Mesendoderm (in vitro differentiated cells): ENCODE measurements at regions not wholly inside any gene's neighbourhood (a gene's known extent, or its start where the extent isn't known, plus 50 kb on each side); places are given as distances from the start of the nearest gene placed in this dataset.
A peak's percentile ranks its signal among the peaks of the same experiment; 100 is the strongest.

ENCODE experiments used
- DNase-seq: peaks from one replicate; pipeline ENCODE4 v3.0.0; 2013
- H2AK5ac ChIP-seq: 2 replicates; pipeline ENCODE4 v1.6.1; 2013; ENCODE audit warnings: low read length, inconsistent platforms
- H2BK120ac ChIP-seq: 2 replicates; pipeline ENCODE4 v1.6.1; 2013; ENCODE audit warnings: low read depth, mild to moderate bottlenecking, low read length, moderate library complexity, mixed read lengths
- H2BK15ac ChIP-seq: replicated peaks from 2 replicates; pipeline ENCODE4 v1.6.1; 2013; ENCODE audit warnings: low read depth, mild to moderate bottlenecking, moderate library complexity
- H2BK5ac ChIP-seq: 2 replicates; pipeline ENCODE4 v1.6.1; 2013; ENCODE audit warnings: low read length, inconsistent platforms
- H3K18ac ChIP-seq: 2 replicates; pipeline ENCODE4 v1.6.1; 2013; ENCODE audit warnings: mild to moderate bottlenecking, low read length, mixed read lengths
- H3K23ac ChIP-seq: one replicate; pipeline ENCODE4 v1.6.1; 2013; ENCODE audit warnings: low read length
- H3K27ac ChIP-seq: 2 replicates; pipeline ENCODE4 v1.5.1; 2013; ENCODE audit warnings: low read depth, mild to moderate bottlenecking, inconsistent platforms, low read length, moderate library complexity
- H3K27me3 ChIP-seq: 2 replicates; pipeline ENCODE4 v1.6.1; 2013; ENCODE audit warnings: low read length, control low read depth, mild to moderate bottlenecking, inconsistent platforms; ENCODE audit not compliant: insufficient read depth, poor library complexity
- H3K36me3 ChIP-seq: 2 replicates; pipeline ENCODE4 v1.6.1; 2013; ENCODE audit warnings: low read length, inconsistent platforms; ENCODE audit not compliant: control insufficient read depth, insufficient read depth
- H3K4ac ChIP-seq: one replicate; pipeline ENCODE4 v1.6.1; 2013; ENCODE audit warnings: low read depth, mild to moderate bottlenecking, low read length, moderate library complexity
- H3K4me1 ChIP-seq: 2 replicates; pipeline ENCODE4 v1.6.1; 2013; ENCODE audit warnings: low read depth, low read length, inconsistent platforms; ENCODE audit not compliant: control insufficient read depth
- H3K4me2 ChIP-seq: 2 replicates; pipeline ENCODE4 v1.6.1; 2013; ENCODE audit warnings: low read length
- H3K4me3 ChIP-seq: 2 replicates; pipeline ENCODE4 v1.5.1; 2013; ENCODE audit warnings: mild to moderate bottlenecking, low read length
- H3K56ac ChIP-seq: one replicate; pipeline ENCODE4 v1.6.1; 2013; ENCODE audit warnings: low read length
- H3K79me1 ChIP-seq: 2 replicates; pipeline ENCODE4 v1.6.1; 2013; ENCODE audit warnings: low read length, inconsistent platforms
- H3K79me2 ChIP-seq: 2 replicates; pipeline ENCODE4 v1.6.1; 2013; ENCODE audit warnings: mild to moderate bottlenecking, low read length; ENCODE audit not compliant: control insufficient read depth, insufficient read depth
- H3K9ac ChIP-seq: 2 replicates; pipeline ENCODE4 v1.6.1; 2013; ENCODE audit warnings: low read length, inconsistent platforms
- H4K5ac ChIP-seq: one replicate; pipeline ENCODE4 v1.6.1; 2013; ENCODE audit warnings: low read length
- H4K8ac ChIP-seq: one replicate; pipeline ENCODE4 v1.6.1; 2013; ENCODE audit warnings: low read depth, mild to moderate bottlenecking, control low read depth, low read length, moderate library complexity
- WGBS: extraction: QIAGEN DNeasy Blood & Tissue Kit; methylation state at CpG from one replicate; pipeline ENCODE4 v1.1.7; 2013; ENCODE audit warnings: low lambda C conversion rate, missing lambda C conversion rate; ENCODE audit not compliant: insufficient coverage; ENCODE audit errors: extremely low coverage; 5-methylcytosine and 5-hydroxymethylcytosine counted together

GRCh38 chr5:30102185-30102584 lies 1091.3 kb upstream of the CDH6 start:
- H4K8ac ChIP-seq, result no peak overlapping the region
- WGBS, result no CpG with 5 or more reads among the region's 2 CpGs

GRCh38 chr5:30100929-30101328 lies 1092.6 kb upstream of the CDH6 start:
- Histone ChIP-seq H3K27ac (no peak overlapping the region), H3K27me3 (no peaks in the 10 kb centered on the region), H4K8ac (no peak overlapping the region), H3K4me1 (no peaks in the 10 kb centered on the region), H3K4me2 (no peak overlapping the region), H3K79me2 (no peaks in the 10 kb centered on the region), H3K36me3 (no peaks in the 10 kb centered on the region), H3K56ac (no peak overlapping the region), H2BK5ac (no peak overlapping the region), H3K18ac (no peak overlapping the region), H4K5ac (no peak overlapping the region), H2AK5ac (no peak overlapping the region), H3K23ac (no peak overlapping the region), H2BK120ac (no peak overlapping the region), H3K4me3 (no peak overlapping the region), H3K9ac (no peak overlapping the region), H3K4ac (no peak overlapping the region), H2BK15ac (no peak overlapping the region), H3K79me1 (no peaks in the 10 kb centered on the region)
- no CpG with 5 or more reads among the region's 2 CpGs for WGBS
- DNase-seq, result peak; percentile 20

More at GRCh38 chr5:30102185-30102584, 1091.3 kb upstream of the CDH6 start:
- Histone ChIP-seq H2BK5ac (no peak overlapping the region), H3K18ac (no peak overlapping the region), H3K4me3 (no peak overlapping the region), H3K27me3 (no peaks in the 10 kb centered on the region), H3K56ac (no peak overlapping the region), H3K36me3 (no peaks in the 10 kb centered on the region), H2BK120ac (no peak overlapping the region), H3K79me1 (no peaks in the 10 kb centered on the region), H3K4me1 (no peaks in the 10 kb centered on the region), H3K9ac (no peak overlapping the region), H2AK5ac (no peak overlapping the region), H3K4me2 (no peak overlapping the region), H4K5ac (no peak overlapping the region), H3K27ac (no peak overlapping the region), H2BK15ac (no peak overlapping the region), H3K23ac (no peak overlapping the region), H3K4ac (no peak overlapping the region), H3K79me2 (no peaks in the 10 kb centered on the region)
- DNase-seq, result no peak

GRCh38 chr5:30100148-30100713 lies 1093.3 kb upstream of the CDH6 start:
- Histone ChIP-seq H2AK5ac (no peak overlapping the region), H3K4me3 (no peak overlapping the region), H3K4me2 (no peak overlapping the region), H4K8ac (no peak overlapping the region), H3K27ac (no peak overlapping the region), H3K79me1 (no peaks in the 10 kb centered on the region), H3K36me3 (no peaks in the 10 kb centered on the region), H3K18ac (no peak overlapping the region), H3K4ac (no peak overlapping the region), H3K4me1 (no peaks in the 10 kb centered on the region), H2BK5ac (no peak overlapping the region), H2BK120ac (no peak overlapping the region), H3K56ac (no peak overlapping the region), H3K79me2 (no peaks in the 10 kb centered on the region), H3K27me3 (no peaks in the 10 kb centered on the region), H4K5ac (no peak overlapping the region), H3K23ac (no peak overlapping the region), H2BK15ac (no peak overlapping the region), H3K9ac (no peak overlapping the region)
- no peak for DNase-seq
- WGBS, result no CpG with 5 or more reads among the region's 5 CpGs

GRCh38 chr5:30099634-30100033 lies 1093.9 kb upstream of the CDH6 start:
- Histone ChIP-seq H3K4me1 (no peaks in the 10 kb centered on the region), H2BK15ac (no peak overlapping the region), H3K4me3 (no peak overlapping the region), H3K18ac (no peak overlapping the region), H2AK5ac (no peak overlapping the region), H3K23ac (no peak overlapping the region), H3K27ac (no peak overlapping the region), H4K5ac (no peak overlapping the region), H3K9ac (no peak overlapping the region), H3K79me2 (no peaks in the 10 kb centered on the region), H3K56ac (no peak overlapping the region), H3K27me3 (no peaks in the 10 kb centered on the region), H3K4me2 (no peak overlapping the region), H2BK5ac (no peak overlapping the region), H3K4ac (no peak overlapping the region), H4K8ac (no peak overlapping the region), H3K79me1 (no peaks in the 10 kb centered on the region), H2BK120ac (no peak overlapping the region), H3K36me3 (no peaks in the 10 kb centered on the region)
- WGBS, result no CpG with 5 or more reads among the region's 5 CpGs
- DNase-seq, result peak; percentile 43

GRCh38 chr5:30098940-30099339 lies 1094.5 kb upstream of the CDH6 start:
- DNase-seq, result no peak
- H3K18ac ChIP-seq, result no peak overlapping the region
- no peaks in the 10 kb centered on the region for H3K79me2 ChIP-seq
- WGBS, result no CpG with 5 or more reads among the region's 3 CpGs
- no peak overlapping the region for H2AK5ac ChIP-seq
- no peak overlapping the region for H3K56ac ChIP-seq
- H4K8ac ChIP-seq, result no peak overlapping the region
- H2BK15ac ChIP-seq, result no peak overlapping the region
- no peaks in the 10 kb centered on the region for H3K4me1 ChIP-seq
- H3K23ac ChIP-seq, result no peak overlapping the region
- H2BK5ac ChIP-seq, result no peak overlapping the region
- H3K79me1 ChIP-seq, result no peaks in the 10 kb centered on the region
- no peaks in the 10 kb centered on the region for H3K27me3 ChIP-seq
- H3K4ac ChIP-seq, result no peak overlapping the region
- no peak overlapping the region for H3K9ac ChIP-seq
- no peak overlapping the region for H3K4me2 ChIP-seq
- H3K36me3 ChIP-seq, result no peaks in the 10 kb centered on the region
- no peak overlapping the region for H4K5ac ChIP-seq
- H3K4me3 ChIP-seq, result no peak overlapping the region
- no peak overlapping the region for H3K27ac ChIP-seq
- H2BK120ac ChIP-seq, result no peak overlapping the region

- Histone ChIP-seq H3K27me3 (no peaks in the 10 kb centered on the region), H3K23ac (no peak overlapping the region), H2AK5ac (no peak overlapping the region), H3K4ac (no peak overlapping the region), H3K4me3 (no peak overlapping the region), H3K36me3 (no peaks in the 10 kb centered on the region), H3K4me2 (no peak overlapping the region), H2BK120ac (no peak overlapping the region), H3K18ac (no peak overlapping the region), H2BK15ac (no peak overlapping the region), H4K5ac (no peak overlapping the region), H2BK5ac (no peak overlapping the region), H4K8ac (no peak overlapping the region), H3K4me1 (no peaks in the 10 kb centered on the region), H3K9ac (no peak overlapping the region), H3K79me2 (no peaks in the 10 kb centered on the region), H3K56ac (no peak overlapping the region), H3K79me1 (no peaks in the 10 kb centered on the region), H3K27ac (no peak overlapping the region)
- DNase-seq, result no peak
- WGBS, result no CpG with 5 or more reads among the region's 1 CpG
These were observed 1100.9 kb upstream of the CDH6 start for GRCh38 chr5:30092548-30092947.
